Upper lobe of right lung (tissue), 1 donor: ENCODE measurements at regions not wholly inside any gene's neighbourhood (a gene's known extent, or its start where the extent isn't known, plus 50 kb on each side); places are given as distances from the start of the nearest gene placed in this dataset.

Experiments
- ATAC-seq: fragments of 200-7000 bp; cut with Tn5 transposase; one replicate; pipeline ENCODE4 v1.9.1; 2020; ENCODE audit warnings: mild to moderate bottlenecking, moderate library complexity
- DNase-seq: peaks from one replicate; pipeline ENCODE4 v3.0.0-alpha.2; 2020
- H3K27ac ChIP-seq: fragments of 200-600 bp; one replicate; pipeline ENCODE4 v1.8.0; 2022
- H3K27me3 ChIP-seq: fragments of 200-600 bp; one replicate; pipeline ENCODE4 v1.8.0; 2022; ENCODE audit warnings: mild to moderate bottlenecking
- H3K36me3 ChIP-seq: fragments of 200-600 bp; one replicate; pipeline ENCODE4 v1.8.0; 2022
- H3K4me1 ChIP-seq: fragments of 200-600 bp; one replicate; pipeline ENCODE4 v1.8.0; 2022
- H3K4me3 ChIP-seq: fragments of 200-600 bp; one replicate; pipeline ENCODE4 v1.8.0; 2022; ENCODE audit warnings: mild to moderate bottlenecking
- H3K9me3 ChIP-seq: fragments of 200-600 bp; one replicate; pipeline ENCODE4 v1.8.0; 2022
- CTCF ChIP-seq: fragments of 200-600 bp; IDR thresholded peaks from one replicate; pipeline ENCODE4 v1.8.0; 2022; ENCODE audit warnings: antibody characterized with exemption
- intact Hi-C: fragments of 100-400 bp; cut with DNase I; formaldehyde crosslinking; loops from one replicate; pipeline ENCODE4 v1.11.0; 2022
- donor health status: DM: no; HTN: yes; CAD: no; lungs with severe emphysema.

DNA sequence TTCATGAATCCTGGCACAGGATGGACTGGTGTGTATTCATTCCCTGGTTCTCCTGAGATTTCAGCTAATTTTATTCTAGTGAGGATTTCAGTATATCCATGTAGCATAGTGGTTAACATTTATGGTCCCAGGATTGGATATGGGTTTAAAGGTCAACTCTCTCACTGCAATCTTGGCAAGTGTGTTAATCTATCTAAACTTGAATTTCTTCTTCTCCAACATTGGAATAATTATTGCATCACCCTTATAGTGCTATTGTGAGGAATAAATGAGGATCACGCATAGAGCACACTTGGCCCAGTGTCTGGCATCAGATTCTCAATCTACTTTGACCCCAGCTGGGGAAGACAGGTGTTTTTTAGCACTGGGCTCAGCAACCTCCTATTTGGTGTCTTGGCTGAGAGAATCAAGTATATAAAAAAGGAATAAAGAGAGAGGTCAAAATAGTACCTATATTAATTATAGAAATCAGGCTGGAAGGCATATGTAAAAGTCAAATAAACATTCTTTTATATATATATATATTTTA lies 531.2 kb upstream of the ATP2B1 start:
- no peak overlapping the region for H3K4me3 ChIP-seq
- ATAC-seq (no peak), DNase-seq (no peak)
- H3K27me3 ChIP-seq, result no peaks in the 10 kb centered on the region
- no peaks in the 10 kb centered on the region for H3K9me3 ChIP-seq
- H3K36me3 ChIP-seq, result no peaks in the 10 kb centered on the region
- no peaks in the 10 kb centered on the region for H3K4me1 ChIP-seq
- no peak overlapping the region for H3K27ac ChIP-seq
- TF ChIP-seq CTCF, result no peak
- intact Hi-C loops, result no loop called here

- Histone ChIP-seq H3K4me3 (no peak overlapping the region), H3K36me3 (no peaks in the 10 kb centered on the region), H3K27me3 (no peaks in the 10 kb centered on the region), H3K9me3 (no peaks in the 10 kb centered on the region), H3K27ac (no peak overlapping the region), H3K4me1 (no peaks in the 10 kb centered on the region)
- no peak for TF ChIP-seq CTCF
- no peak for DNase-seq
- ATAC-seq, result no peak
- intact Hi-C loops, result no loop called here
Measured at GRCh38 chr12:90238663-90239271, 530.1 kb upstream of the ATP2B1 start.

- H3K27ac ChIP-seq, result no peak overlapping the region
- no peak overlapping the region for H3K4me3 ChIP-seq
- intact Hi-C loops, result no loop called here
- H3K27me3 ChIP-seq, result no peaks in the 10 kb centered on the region
- no peaks in the 10 kb centered on the region for H3K9me3 ChIP-seq
- ATAC-seq, result no peak
- H3K4me1 ChIP-seq, result no peaks in the 10 kb centered on the region
- no peak for DNase-seq
- no peaks in the 10 kb centered on the region for H3K36me3 ChIP-seq
- no peak for TF ChIP-seq CTCF
Measured at GRCh38 chr12:90237841-90238240, 529.2 kb upstream of the ATP2B1 start.

DNA sequence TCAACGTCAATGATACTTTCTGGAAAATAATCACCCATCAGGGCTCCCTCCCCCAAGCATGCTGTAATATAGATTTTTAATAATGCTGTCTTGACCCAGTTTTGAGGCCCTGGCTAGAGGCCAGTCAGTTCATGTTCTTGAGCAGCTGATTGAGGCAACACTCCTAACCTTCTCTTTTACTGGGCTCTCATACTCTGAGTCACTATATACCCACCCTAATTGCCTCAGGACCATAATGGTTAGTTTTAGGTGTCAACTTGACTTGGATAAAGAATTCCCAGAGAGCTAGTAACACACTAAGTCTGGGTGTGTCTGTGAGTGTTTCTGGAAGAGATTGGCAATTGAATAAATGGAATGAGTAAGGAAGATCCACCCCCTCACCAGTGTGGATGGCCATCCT lies 527.0 kb upstream of the ATP2B1 start:
- DNase-seq, result no peak
- no peaks in the 10 kb centered on the region for H3K36me3 ChIP-seq
- no peak for TF ChIP-seq CTCF

DNA sequence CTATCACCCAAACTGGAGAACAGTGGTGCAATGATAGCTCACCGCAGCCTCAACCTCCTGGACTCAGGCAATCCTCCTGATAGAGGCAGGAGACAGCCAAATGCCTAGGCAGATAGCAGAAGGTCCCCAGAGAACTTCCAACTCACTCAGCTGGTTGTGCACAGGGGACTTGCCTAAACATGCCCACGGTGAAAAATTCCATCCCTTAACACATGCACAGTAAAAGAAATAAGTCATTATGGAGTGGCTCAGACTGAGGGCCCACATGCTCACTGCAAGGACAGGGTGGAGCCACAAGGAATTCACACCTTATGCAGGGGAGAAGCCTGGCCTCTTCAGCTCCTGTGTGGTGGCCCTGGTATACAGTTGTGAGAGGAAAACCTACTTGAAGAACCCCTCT lies 525.8 kb upstream of the ATP2B1 start:
- intact Hi-C loops, result no loop called here
- TF ChIP-seq CTCF, result no peak
- Histone ChIP-seq H3K4me1 (no peaks in the 10 kb centered on the region), H3K4me3 (no peak overlapping the region), H3K9me3 (no peaks in the 10 kb centered on the region), H3K27me3 (no peaks in the 10 kb centered on the region), H3K27ac (no peak overlapping the region), H3K36me3 (no peaks in the 10 kb centered on the region)
- ATAC-seq (no peak), DNase-seq (no peak)

More for the DNA sequence above, 527.0 kb upstream of the ATP2B1 start:
- Histone ChIP-seq H3K4me1 (no peaks in the 10 kb centered on the region), H3K4me3 (no peak overlapping the region), H3K27ac (no peak overlapping the region), H3K27me3 (no peaks in the 10 kb centered on the region), H3K9me3 (no peaks in the 10 kb centered on the region)
- intact Hi-C loops, result no loop called here
- ATAC-seq, result no peak
